Fibroblast of skin of scalp (primary cell): ENCODE measurements at regions not wholly inside any gene's neighbourhood (a gene's known extent, or its start where the extent isn't known, plus 50 kb on each side); places are given as distances from the start of the nearest gene placed in this dataset.

ENCODE experiments used
- DNase-seq: peaks from one replicate; pipeline ENCODE4 v3.0.0-alpha.2; 2013

GRCh38 chr17:73694491-73694890, 50.2 kb upstream of the SDK2 start:
- DNase-seq, result no peak

- no peak for DNase-seq
Measured at GRCh38 chr17:73695035-73695738, 50.9 kb upstream of the SDK2 start.

GRCh38 chr17:73696251-73696650, 52.0 kb upstream of the SDK2 start:
- DNase-seq, result no peak

- no peak for DNase-seq
Measured at GRCh38 chr17:73697872-73698271, 53.6 kb upstream of the SDK2 start.

GRCh38 chr17:73698966-73699365, 54.7 kb upstream of the SDK2 start:
- no peak for DNase-seq

GRCh38 chr17:73701701-73702100, 57.5 kb upstream of the SDK2 start:
- DNase-seq, result no peak

- DNase-seq, result no peak
Measured at GRCh38 chr17:73703192-73703591, 58.9 kb upstream of the SDK2 start.

GRCh38 chr17:73703917-73704316, 59.7 kb upstream of the SDK2 start:
- DNase-seq, result no peak

GRCh38 chr17:73705594-73705993, 61.3 kb upstream of the SDK2 start:
- DNase-seq, result peak; percentile 90

- no peak for DNase-seq
Measured at GRCh38 chr17:73706428-73706827, 62.2 kb upstream of the SDK2 start.

GRCh38 chr17:73706858-73707257, 62.6 kb upstream of the SDK2 start:
- peak; percentile 14 for DNase-seq

- DNase-seq, result no peak
Measured at GRCh38 chr17:73707358-73707757, 63.1 kb upstream of the SDK2 start.

- peak; percentile 60 for DNase-seq
Measured at GRCh38 chr17:73710095-73710592, 65.9 kb upstream of the SDK2 start.

GRCh38 chr17:73711184-73711583, 66.9 kb upstream of the SDK2 start:
- no peak for DNase-seq

- DNase-seq, result no peak
Measured at GRCh38 chr17:73711916-73712315, 67.7 kb upstream of the SDK2 start.

GRCh38 chr17:73713136-73713535, 68.9 kb upstream of the SDK2 start:
- no peak for DNase-seq

- DNase-seq, result no peak
Measured at GRCh38 chr17:73715769-73716168, 71.5 kb upstream of the SDK2 start.

- DNase-seq, result no peak
Measured at GRCh38 chr17:73717690-73718089, 73.4 kb upstream of the SDK2 start.

- DNase-seq, result no peak
Measured at GRCh38 chr17:73718362-73718761, 74.1 kb upstream of the SDK2 start.

GRCh38 chr17:73718912-73719311, 74.7 kb upstream of the SDK2 start:
- DNase-seq, result no peak

GRCh38 chr17:73719588-73720071, 75.4 kb upstream of the SDK2 start:
- DNase-seq, result no peak

- DNase-seq, result no peak
Measured at GRCh38 chr17:73720187-73720834, 76.1 kb upstream of the SDK2 start.

GRCh38 chr17:73722165-73722564, 77.9 kb upstream of the SDK2 start:
- no peak for DNase-seq

GRCh38 chr17:73723317-73723716, 79.1 kb upstream of the SDK2 start:
- DNase-seq, result no peak
